SK-N-MC (cell line): ENCODE measurements at regions not wholly inside any gene's neighbourhood (a gene's known extent, or its start where the extent isn't known, plus 50 kb on each side); places are given as distances from the start of the nearest gene placed in this dataset.

Source experiments
- DNase-seq: peaks from one replicate; pipeline ENCODE4 v3.0.0-alpha.2; 2011; ENCODE audit warnings: low read depth, low spot score
- H3K27ac ChIP-seq: fragments of 200-600 bp; sonication (generic); 2 replicates; pipeline ENCODE4 v1.5.1; 2016; ENCODE audit warnings: mixed run types
- H3K36me3 ChIP-seq: fragments of 200-600 bp; sonication (generic); 2 replicates; pipeline ENCODE4 v1.6.1; 2017; ENCODE audit warnings: antibody characterized with exemption, low read length, mixed read lengths; ENCODE audit not compliant: insufficient read depth
- H3K4me3 ChIP-seq: fragments of 200-600 bp; sonication (generic); 2 replicates; pipeline ENCODE4 v1.5.1; 2016
- H3K9ac ChIP-seq: fragments of 200-600 bp; sonication (generic); 2 replicates; pipeline ENCODE4 v1.8.0; 2017; ENCODE audit warnings: mixed run types, mixed read lengths; ENCODE audit not compliant: insufficient read length
- H3K9me3 ChIP-seq: fragments of 200-600 bp; sonication (generic); 2 replicates; pipeline ENCODE4 v1.6.1; 2017; ENCODE audit warnings: low read depth, mild to moderate bottlenecking, antibody characterized with exemption, low read length, moderate library complexity, mixed read lengths
- EZH2 ChIP-seq: fragments of 200-600 bp; sonication (generic); IDR thresholded peaks from one replicate; pipeline ENCODE4 v1.6.1; 2017; ENCODE audit warnings: antibody characterized with exemption
- FOXP2 ChIP-seq: optimal IDR thresholded peaks from 2 replicates; pipeline ENCODE3; 2011; ENCODE audit warnings: mild to moderate bottlenecking, moderate library complexity; ENCODE audit not compliant: insufficient read depth; ENCODE audit errors: extremely low read length, control extremely low read depth
- POLR2AphosphoS5 ChIP-seq: IDR thresholded peaks from 2 replicates; pipeline ENCODE4 v1.6.1; 2012; ENCODE audit warnings: mild to moderate bottlenecking, low read depth, low read length, borderline replicate concordance

- no peaks in the 10 kb centered on the region for H3K36me3 ChIP-seq
- H3K9ac ChIP-seq, result no peak overlapping the region
- no peak overlapping the region for H3K4me3 ChIP-seq
- DNase-seq, result no peak
- H3K9me3 ChIP-seq, result no peaks in the 10 kb centered on the region
- no peak overlapping the region for H3K27ac ChIP-seq
- TF ChIP-seq POLR2AphosphoS5 (no peak), EZH2 (no peak), FOXP2 (no peak)
Measured at GRCh38 chr9:78967596-78968217, 604.1 kb upstream of the TLE4 start.

DNA sequence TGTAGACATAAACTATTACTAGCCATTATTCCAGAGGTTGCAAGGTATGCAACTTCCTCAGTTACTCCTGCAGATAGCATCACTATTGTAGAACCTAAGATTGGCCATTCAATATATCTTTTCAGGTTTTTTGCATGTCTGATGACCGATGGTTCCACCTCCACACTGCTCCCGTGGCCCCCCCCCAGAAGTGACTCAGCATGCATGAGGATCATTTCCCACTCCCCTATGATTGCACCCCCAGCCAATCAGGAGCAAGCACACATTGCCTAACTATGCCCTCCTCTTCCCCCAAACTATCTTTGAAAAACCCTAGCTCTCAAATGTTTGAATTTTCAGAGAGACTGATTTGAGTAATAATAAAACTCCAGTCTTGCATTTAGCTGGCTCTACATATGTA is 601.4 kb upstream of the TLE4 start:
- no peak overlapping the region for H3K27ac ChIP-seq
- TF ChIP-seq EZH2 (no peak), FOXP2 (no peak), POLR2AphosphoS5 (no peak)
- H3K9ac ChIP-seq, result no peak overlapping the region
- no peak overlapping the region for H3K4me3 ChIP-seq
- DNase-seq, result no peak
- H3K36me3 ChIP-seq, result no peaks in the 10 kb centered on the region
- H3K9me3 ChIP-seq, result no peaks in the 10 kb centered on the region

GRCh38 chr9:78971540-78971939 is 600.2 kb upstream of the TLE4 start:
- H3K9me3 ChIP-seq, result no peaks in the 10 kb centered on the region
- no peaks in the 10 kb centered on the region for H3K36me3 ChIP-seq
- no peak for DNase-seq
- TF ChIP-seq EZH2 (no peak), FOXP2 (no peak), POLR2AphosphoS5 (no peak)
- H3K4me3 ChIP-seq, result no peak overlapping the region
- no peak overlapping the region for H3K27ac ChIP-seq
- no peak overlapping the region for H3K9ac ChIP-seq

- no peak for TF ChIP-seq POLR2AphosphoS5
- TF ChIP-seq FOXP2, result no peak
- no peak for TF ChIP-seq EZH2
- no peaks in the 10 kb centered on the region for H3K36me3 ChIP-seq
- no peak for DNase-seq
- no peaks in the 10 kb centered on the region for H3K9me3 ChIP-seq
- H3K27ac ChIP-seq, result no peak overlapping the region
- H3K4me3 ChIP-seq, result no peak overlapping the region
- H3K9ac ChIP-seq, result no peak overlapping the region
Measured at GRCh38 chr9:78972303-78972999, 599.3 kb upstream of the TLE4 start.

DNA sequence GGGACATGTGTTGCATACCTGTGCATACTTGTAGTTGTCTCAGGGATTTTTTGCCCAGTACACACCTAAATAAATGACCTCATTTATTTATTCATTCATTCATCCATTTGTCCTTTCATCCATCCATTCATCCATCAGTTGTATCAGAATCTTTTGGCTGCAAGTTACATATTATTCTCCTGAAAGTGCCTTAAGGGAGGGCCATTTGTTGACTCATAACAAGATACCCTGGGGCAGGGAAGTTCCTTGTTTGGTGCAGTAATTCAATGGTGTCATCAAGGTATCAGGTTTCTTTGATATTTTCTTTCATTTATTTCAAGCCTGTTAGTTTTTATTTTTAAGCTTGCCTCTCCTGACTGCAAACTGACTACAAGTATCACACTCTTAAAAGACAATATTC is 597.9 kb upstream of the TLE4 start:
- Histone ChIP-seq H3K36me3 (no peaks in the 10 kb centered on the region), H3K27ac (no peak overlapping the region), H3K4me3 (no peak overlapping the region), H3K9me3 (no peaks in the 10 kb centered on the region), H3K9ac (no peak overlapping the region)
- TF ChIP-seq FOXP2 (no peak), POLR2AphosphoS5 (no peak), EZH2 (no peak)
- DNase-seq, result no peak

DNA sequence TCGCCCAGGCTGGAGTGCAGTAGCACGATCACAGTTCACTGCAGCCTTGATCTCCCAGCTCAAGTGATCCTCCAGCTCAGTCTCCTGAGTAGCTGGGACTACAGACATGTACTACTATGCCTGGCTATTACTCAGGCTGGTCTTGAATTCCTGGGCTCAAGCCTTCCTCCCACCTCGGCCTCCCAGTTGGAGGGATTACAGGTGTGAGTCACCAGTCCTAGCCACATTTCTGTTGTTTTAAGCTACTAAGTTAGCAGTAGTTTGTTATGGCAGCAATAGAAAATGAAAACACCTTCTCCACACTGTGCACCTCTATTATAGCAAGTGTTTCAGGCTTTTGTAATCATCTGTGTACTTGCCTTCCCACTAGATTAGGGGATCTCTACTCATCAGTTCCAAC is 588.9 kb upstream of the TLE4 start:
- no peak for TF ChIP-seq FOXP2
- no peak for TF ChIP-seq EZH2
- H3K27ac ChIP-seq, result no peak overlapping the region
- no peaks in the 10 kb centered on the region for H3K9me3 ChIP-seq
- no peaks in the 10 kb centered on the region for H3K36me3 ChIP-seq
- no peak overlapping the region for H3K4me3 ChIP-seq
- H3K9ac ChIP-seq, result no peak overlapping the region
- no peak for DNase-seq

DNA sequence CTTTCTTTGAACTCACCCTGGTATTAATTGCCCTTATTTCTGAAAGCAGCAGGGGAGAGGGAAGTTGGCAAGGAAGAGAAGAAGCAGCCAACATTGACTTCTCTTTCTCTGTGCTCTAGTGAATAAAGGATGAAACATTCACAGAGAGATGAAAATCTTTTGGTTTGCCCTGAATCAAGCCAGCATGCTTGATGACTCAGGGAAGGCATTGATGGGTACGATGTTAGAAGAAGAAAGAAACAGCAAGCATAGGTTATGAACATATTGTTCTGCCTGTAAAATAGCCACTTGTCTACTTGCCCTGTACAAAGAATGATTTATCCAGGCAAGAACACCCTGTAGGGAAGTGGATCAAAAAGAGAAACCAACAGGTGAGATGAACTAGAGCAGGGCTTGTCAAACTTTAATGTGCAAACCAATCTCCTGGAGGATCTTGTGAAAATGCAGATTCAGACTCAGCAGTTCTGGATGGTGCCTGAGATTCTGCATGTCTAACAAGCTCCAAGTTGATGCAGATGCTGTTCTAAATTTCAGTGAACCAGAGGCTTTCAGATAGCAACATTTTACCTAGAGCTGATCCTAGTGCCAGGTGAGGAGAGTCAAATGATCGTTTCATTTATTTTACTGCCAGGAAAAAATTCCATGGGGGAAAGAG is 586.6 kb upstream of the TLE4 start:
- H3K36me3 ChIP-seq, result no peaks in the 10 kb centered on the region
- no peak overlapping the region for H3K9ac ChIP-seq
- DNase-seq, result no peak
- no peaks in the 10 kb centered on the region for H3K9me3 ChIP-seq
- no peak for TF ChIP-seq EZH2
- no peak for TF ChIP-seq POLR2AphosphoS5
- no peak for TF ChIP-seq FOXP2
- H3K4me3 ChIP-seq, result no peak overlapping the region
- H3K27ac ChIP-seq, result no peak overlapping the region

GRCh38 chr9:78986446-78986845 is 585.3 kb upstream of the TLE4 start:
- DNase-seq, result no peak
- no peak for TF ChIP-seq POLR2AphosphoS5
- TF ChIP-seq FOXP2, result no peak
- no peak for TF ChIP-seq EZH2
- H3K4me3 ChIP-seq, result no peak overlapping the region
- no peaks in the 10 kb centered on the region for H3K36me3 ChIP-seq
- H3K9me3 ChIP-seq, result no peaks in the 10 kb centered on the region
- H3K9ac ChIP-seq, result no peak overlapping the region
- no peak overlapping the region for H3K27ac ChIP-seq
